ENCODE measurements at regions not wholly inside any gene's neighbourhood (a gene's known extent, or its start where the extent isn't known, plus 50 kb on each side); places are given as distances from the start of the nearest gene placed in this dataset.

DNA sequence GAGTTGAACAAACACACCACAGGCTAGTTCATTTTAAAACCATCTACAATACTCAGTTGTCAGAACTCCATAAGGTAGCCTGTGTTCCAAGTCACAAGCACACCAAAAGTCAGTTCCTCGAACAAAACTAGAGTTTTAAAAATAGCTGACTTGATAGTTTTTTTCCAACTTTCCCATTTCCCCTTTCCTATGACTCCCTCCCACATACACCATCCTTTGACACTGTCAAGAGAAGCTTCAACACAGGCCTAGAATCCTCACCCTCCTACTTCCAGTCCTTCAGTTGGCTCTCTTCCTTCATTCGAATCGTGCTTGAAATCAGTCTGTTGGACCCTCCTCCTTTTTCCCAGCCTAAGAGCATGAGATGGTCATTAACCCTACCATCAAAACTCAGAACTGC, 105.7 kb upstream of the AKIP1 start:
- TF ChIP-seq EZH2phosphoT487 (IDR thresholded peaks at IDR 0.05; ENCODE audit: borderline replicate concordance), result no peak
- TF ChIP-seq, protein P1, sequence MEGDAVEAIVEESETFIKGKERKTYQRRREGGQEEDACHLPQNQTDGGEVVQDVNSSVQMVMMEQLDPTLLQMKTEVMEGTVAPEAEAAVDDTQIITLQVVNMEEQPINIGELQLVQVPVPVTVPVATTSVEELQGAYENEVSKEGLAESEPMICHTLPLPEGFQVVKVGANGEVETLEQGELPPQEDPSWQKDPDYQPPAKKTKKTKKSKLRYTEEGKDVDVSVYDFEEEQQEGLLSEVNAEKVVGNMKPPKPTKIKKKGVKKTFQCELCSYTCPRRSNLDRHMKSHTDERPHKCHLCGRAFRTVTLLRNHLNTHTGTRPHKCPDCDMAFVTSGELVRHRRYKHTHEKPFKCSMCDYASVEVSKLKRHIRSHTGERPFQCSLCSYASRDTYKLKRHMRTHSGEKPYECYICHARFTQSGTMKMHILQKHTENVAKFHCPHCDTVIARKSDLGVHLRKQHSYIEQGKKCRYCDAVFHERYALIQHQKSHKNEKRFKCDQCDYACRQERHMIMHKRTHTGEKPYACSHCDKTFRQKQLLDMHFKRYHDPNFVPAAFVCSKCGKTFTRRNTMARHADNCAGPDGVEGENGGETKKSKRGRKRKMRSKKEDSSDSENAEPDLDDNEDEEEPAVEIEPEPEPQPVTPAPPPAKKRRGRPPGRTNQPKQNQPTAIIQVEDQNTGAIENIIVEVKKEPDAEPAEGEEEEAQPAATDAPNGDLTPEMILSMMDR (conservative IDR thresholded peaks at IDR 0.05; ENCODE audit: low read length), result no peak

DNA sequence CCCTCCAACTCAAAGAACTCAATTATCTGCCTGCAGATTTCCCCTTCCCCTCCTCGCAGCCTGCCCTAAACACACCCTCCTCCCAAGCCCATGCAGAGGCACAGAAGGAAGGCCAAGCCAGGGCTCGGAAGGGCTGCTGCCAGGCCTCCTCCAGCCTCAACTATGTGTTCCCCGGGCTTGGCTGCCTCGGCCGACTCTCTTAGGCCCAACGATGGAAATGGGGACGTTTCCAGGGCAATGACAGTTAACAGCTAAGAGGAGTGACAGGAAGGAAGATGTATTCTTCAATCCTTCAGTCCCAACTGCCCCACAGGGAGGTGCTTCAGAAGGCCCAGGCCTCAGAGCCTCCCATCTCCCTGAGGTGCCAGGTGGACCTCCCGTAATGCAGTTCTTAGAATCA, 104.0 kb upstream of the AKIP1 start:
- TF ChIP-seq EZH2phosphoT487 (IDR thresholded peaks at IDR 0.05; ENCODE audit: borderline replicate concordance), result no peak
- TF ChIP-seq, protein P1 (conservative IDR thresholded peaks at IDR 0.05; ENCODE audit: low read length), result no peak
- Histone ChIP-seq H3K9ac (ENCODE audit: low read depth, low read length, poor library complexity, severe bottlenecking) (no peak overlapping the region), H3K9me2 (replicated peaks; ENCODE audit: low read depth, low read length) (no peaks in the 10 kb centered on the region), H3K36me3 (ENCODE audit: insufficient read depth, low read length) (no peaks in the 10 kb centered on the region), H3K9me3 (ENCODE audit: insufficient read depth, low read depth, low read length) (no peaks in the 10 kb centered on the region), H3K4me3 (ENCODE audit: low read length, poor library complexity, severe bottlenecking) (no peak overlapping the region), H3K4me1 (ENCODE audit: insufficient read depth, low read length, poor library complexity, severe bottlenecking) (peaks cover 22% of the 10 kb centered on the region), H3F3A (ENCODE audit: low read depth) (no peaks in the 10 kb centered on the region), H3K4me2 (ENCODE audit: low read depth, low read length, poor library complexity, severe bottlenecking) (no peak overlapping the region), H3K79me2 (ENCODE audit: insufficient read depth, low read length) (no peaks in the 10 kb centered on the region), H2AFZ (ENCODE audit: low read length) (no peak overlapping the region), H3K27me3 (ENCODE audit: insufficient read depth, low read length, poor library complexity, severe bottlenecking) (no peaks in the 10 kb centered on the region), H4K20me1 (ENCODE audit: insufficient read depth, low read length, poor library complexity, severe bottlenecking) (no peaks in the 10 kb centered on the region)

More for the DNA sequence above, 105.7 kb upstream of the AKIP1 start:
- H3K79me2 ChIP-seq (ENCODE audit: insufficient read depth, low read length), result no peaks in the 10 kb centered on the region
- no peaks in the 10 kb centered on the region for H3K9me2 ChIP-seq (replicated peaks; ENCODE audit: low read depth, low read length)
- H3K27me3 ChIP-seq (ENCODE audit: insufficient read depth, low read length, poor library complexity, severe bottlenecking), result no peaks in the 10 kb centered on the region
- H3K9ac ChIP-seq (ENCODE audit: low read depth, low read length, poor library complexity, severe bottlenecking), result no peak overlapping the region
- no peaks in the 10 kb centered on the region for H3K9me3 ChIP-seq (ENCODE audit: insufficient read depth, low read depth, low read length)
- H3F3A ChIP-seq (ENCODE audit: low read depth), result no peaks in the 10 kb centered on the region
- H3K36me3 ChIP-seq (ENCODE audit: insufficient read depth, low read length), result no peaks in the 10 kb centered on the region
- H2AFZ ChIP-seq (ENCODE audit: low read length), result no peak overlapping the region
- H3K4me2 ChIP-seq (ENCODE audit: low read depth, low read length, poor library complexity, severe bottlenecking), result no peak overlapping the region
- no peak overlapping the region for H3K4me3 ChIP-seq (ENCODE audit: low read length, poor library complexity, severe bottlenecking)
- H4K20me1 ChIP-seq (ENCODE audit: insufficient read depth, low read length, poor library complexity, severe bottlenecking), result no peaks in the 10 kb centered on the region
- peaks cover 22% of the 10 kb centered on the region for H3K4me1 ChIP-seq (ENCODE audit: insufficient read depth, low read length, poor library complexity, severe bottlenecking)

DNA sequence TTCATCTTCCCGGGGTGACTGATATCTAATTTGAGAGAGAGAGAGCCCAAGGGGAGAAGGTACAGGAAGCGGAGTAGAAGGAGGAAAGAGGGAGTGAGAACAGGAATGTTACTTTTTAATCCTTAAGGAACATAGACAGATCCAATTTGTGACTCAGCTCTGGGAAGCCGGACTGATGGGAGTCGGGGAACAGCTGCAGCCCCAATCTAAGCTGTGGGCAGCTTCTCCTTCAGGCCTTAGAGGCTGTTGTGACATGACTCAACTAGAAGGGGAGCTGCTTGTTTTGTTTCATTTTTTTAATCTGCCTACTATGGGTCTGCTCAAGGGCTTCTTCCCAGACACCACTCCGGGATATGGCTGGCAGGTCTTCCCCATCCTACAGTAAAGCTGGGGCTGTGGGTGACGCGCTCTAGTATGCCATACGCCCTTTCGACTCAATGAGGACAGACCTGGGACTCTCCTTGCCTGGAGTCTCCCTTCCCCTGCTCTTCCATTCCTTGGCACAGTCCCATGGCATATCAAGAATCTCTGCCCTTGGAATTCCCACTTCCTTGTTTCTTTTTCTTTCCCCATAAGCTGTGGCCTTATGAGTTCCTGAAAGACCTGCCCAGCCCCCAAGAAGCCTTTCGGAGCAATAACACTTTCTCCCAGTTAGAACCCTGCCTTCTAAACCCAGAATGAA, 103.3 kb upstream of the AKIP1 start:
- Histone ChIP-seq H3K9me2 (replicated peaks; ENCODE audit: low read depth, low read length) (no peaks in the 10 kb centered on the region), H3K79me2 (ENCODE audit: insufficient read depth, low read length) (no peaks in the 10 kb centered on the region), H4K20me1 (ENCODE audit: insufficient read depth, low read length, poor library complexity, severe bottlenecking) (no peaks in the 10 kb centered on the region), H3K27me3 (ENCODE audit: insufficient read depth, low read length, poor library complexity, severe bottlenecking) (no peaks in the 10 kb centered on the region), H3K4me3 (ENCODE audit: low read length, poor library complexity, severe bottlenecking) (no peak overlapping the region), H2AFZ (ENCODE audit: low read length) (no peak overlapping the region), H3K4me2 (ENCODE audit: low read depth, low read length, poor library complexity, severe bottlenecking) (no peak overlapping the region), H3K4me1 (ENCODE audit: insufficient read depth, low read length, poor library complexity, severe bottlenecking) (peaks cover 24% of the 10 kb centered on the region), H3K9me3 (ENCODE audit: insufficient read depth, low read depth, low read length) (no peaks in the 10 kb centered on the region), H3K9ac (ENCODE audit: low read depth, low read length, poor library complexity, severe bottlenecking) (no peak overlapping the region), H3K36me3 (ENCODE audit: insufficient read depth, low read length) (no peaks in the 10 kb centered on the region), H3F3A (ENCODE audit: low read depth) (no peaks in the 10 kb centered on the region)
- TF ChIP-seq, protein P1 (conservative IDR thresholded peaks at IDR 0.05; ENCODE audit: low read length), result no peak
- no peak for TF ChIP-seq EZH2phosphoT487 (IDR thresholded peaks at IDR 0.05; ENCODE audit: borderline replicate concordance)
